HG03432 (cell line): ENCODE measurements at regions not wholly inside any gene's neighbourhood (a gene's known extent, or its start where the extent isn't known, plus 50 kb on each side); places are given as distances from the start of the nearest gene placed in this dataset.
"Not testable (repeated sequence)": the region's sequence is repeated elsewhere in the genome, so short reads cannot be mapped to it uniquely, and the experiment has no call there.

Experiments
- ATAC-seq: cut with Tn5 transposase; IDR thresholded peaks from one replicate; pipeline ENCODE4 v1.9.1; 2021; ENCODE audit warnings: mild to moderate bottlenecking, moderate library complexity; ENCODE audit not compliant: unreplicated experiment

- ATAC-seq: no peak
These were observed 703.0 kb downstream of the RNF144A start for GRCh38 chr2:7620255-7620654.

- no peak for ATAC-seq
These were observed 704.0 kb downstream of the RNF144A start for GRCh38 chr2:7621018-7621814.

GRCh38 chr2:7625392-7626138, 708.4 kb downstream of the RNF144A start:
- peak; percentile 77 for ATAC-seq

GRCh38 chr2:7626139-7626537, 708.9 kb downstream of the RNF144A start:
- ATAC-seq: no peak

GRCh38 chr2:7627583-7627982, 710.4 kb downstream of the RNF144A start:
- ATAC-seq: no peak

GRCh38 chr2:7632420-7632819, 715.2 kb downstream of the RNF144A start:
- ATAC-seq: no peak

GRCh38 chr2:7633566-7634153, 716.4 kb downstream of the RNF144A start:
- ATAC-seq: no peak

DNA sequence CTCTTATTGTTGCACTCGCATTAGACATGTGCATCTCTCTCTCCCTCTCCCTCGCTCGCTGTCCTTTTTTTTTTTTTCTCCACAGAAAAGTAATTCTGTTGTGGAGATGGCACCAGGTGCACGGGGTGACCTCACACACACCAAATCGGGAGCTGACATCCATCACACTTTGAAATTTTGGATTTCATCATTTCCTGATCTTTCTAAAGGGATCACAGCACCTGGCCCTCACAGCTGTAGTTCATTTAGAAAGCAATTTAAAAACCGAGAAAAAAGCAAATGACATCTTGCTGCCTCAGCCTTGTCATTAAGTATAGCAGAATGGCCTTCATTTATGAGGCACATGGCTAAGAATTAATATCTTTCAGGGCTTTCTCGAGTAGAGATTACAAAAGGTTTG, 717.2 kb downstream of the RNF144A start:
- no peak for ATAC-seq

GRCh38 chr2:7639476-7639875, 722.3 kb downstream of the RNF144A start:
- ATAC-seq: no peak

- not testable (repeated sequence) for ATAC-seq
These were observed 724.1 kb downstream of the RNF144A start for GRCh38 chr2:7641272-7641671.

- no peak for ATAC-seq
These were observed 728.8 kb downstream of the RNF144A start for GRCh38 chr2:7646024-7646423.

- ATAC-seq: no peak
These were observed 729.4 kb downstream of the RNF144A start for GRCh38 chr2:7646661-7647060.

DNA sequence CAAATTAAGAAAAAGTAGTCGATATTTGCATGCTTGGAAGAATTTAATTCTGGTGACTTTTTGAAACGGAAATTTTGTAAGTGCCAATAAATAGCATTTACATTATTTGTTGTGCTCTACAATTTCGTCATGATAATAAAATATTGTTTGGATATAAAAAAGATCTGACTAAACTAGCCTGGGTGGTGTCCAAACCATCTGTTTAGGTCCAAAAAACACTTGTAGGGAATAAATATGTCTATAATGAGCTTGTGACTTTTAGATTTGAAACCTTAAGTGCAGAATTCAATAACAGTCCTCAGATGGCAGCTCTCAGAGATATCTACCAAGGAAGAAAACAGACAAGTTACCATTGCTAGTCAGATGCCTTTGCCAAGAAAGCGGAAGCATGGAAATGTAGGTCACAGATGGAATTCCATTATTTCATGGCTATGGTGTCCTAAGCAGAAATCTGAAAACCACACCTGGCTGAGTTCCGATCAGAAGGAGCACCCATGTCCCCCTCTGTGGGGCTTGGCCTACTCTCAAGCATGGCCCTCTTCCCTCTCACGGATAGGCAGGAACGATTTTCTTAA, 731.1 kb downstream of the RNF144A start:
- no peak for ATAC-seq

- no peak for ATAC-seq
These were observed 732.4 kb downstream of the RNF144A start for GRCh38 chr2:7649461-7650228.

DNA sequence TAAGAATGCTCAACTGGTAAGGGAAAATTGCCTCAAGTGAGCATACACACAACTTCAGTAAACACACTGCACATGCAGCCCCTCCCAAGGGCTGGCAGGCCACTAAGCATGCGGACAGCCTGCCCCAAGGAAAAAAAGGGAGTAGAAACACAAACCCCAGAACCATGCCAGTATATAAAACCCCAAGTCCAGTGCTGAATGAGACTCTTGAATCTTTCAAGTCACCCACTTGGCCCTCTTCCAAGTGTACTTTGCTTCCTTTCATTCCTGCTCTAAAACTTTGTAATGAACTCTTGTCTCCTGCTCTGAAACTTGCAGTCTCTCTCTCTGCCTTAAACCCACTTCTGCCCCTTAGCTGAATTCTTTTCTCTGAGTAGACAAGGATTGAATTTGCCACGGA, 736.4 kb downstream of the RNF144A start:
- ATAC-seq: no peak

GRCh38 chr2:7655629-7656028, 738.4 kb downstream of the RNF144A start:
- ATAC-seq: no peak

GRCh38 chr2:7657526-7657925, 740.3 kb downstream of the RNF144A start:
- not testable (repeated sequence) for ATAC-seq

GRCh38 chr2:7658486-7658885, 741.3 kb downstream of the RNF144A start:
- no peak for ATAC-seq

DNA sequence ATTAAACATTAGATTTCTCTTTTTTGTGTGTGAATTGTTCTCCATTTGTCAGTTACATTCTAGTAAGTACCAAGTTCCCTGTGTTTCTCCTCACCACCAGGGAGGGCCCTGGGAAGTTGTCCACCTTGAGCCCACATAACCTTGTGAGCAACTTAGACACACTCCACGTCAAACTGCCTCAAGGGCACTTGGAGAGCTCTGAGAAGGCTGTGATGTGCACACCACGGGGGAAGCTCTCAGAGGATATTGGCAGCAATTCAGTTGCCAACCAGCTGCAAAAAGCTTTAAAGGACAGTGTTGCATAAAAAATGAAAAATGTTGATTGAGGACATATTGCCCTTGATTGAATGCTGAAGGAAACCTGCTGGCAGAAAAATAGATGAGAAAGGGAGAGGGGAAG, 743.6 kb downstream of the RNF144A start:
- ATAC-seq: no peak

GRCh38 chr2:7661502-7661901, 744.3 kb downstream of the RNF144A start:
- ATAC-seq: no peak

DNA sequence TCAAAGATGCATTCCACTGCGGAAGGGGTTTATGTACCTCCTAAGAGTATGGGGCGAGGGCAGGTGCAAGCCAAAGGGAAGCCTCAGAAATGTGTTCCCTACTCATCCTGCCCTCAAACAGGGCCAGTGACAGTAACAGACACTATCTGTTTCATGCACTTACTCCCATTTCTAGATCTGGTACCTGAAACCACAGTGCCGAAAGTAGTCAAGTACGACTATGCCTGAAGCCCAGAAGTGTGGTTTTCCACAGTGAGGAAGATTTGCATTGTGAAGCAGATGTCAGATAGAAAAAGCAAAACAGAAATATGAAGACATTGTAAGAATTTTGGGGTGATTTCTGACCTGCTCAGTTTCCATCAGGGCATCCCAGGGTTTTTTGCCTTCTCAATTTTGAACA, 748.7 kb downstream of the RNF144A start:
- ATAC-seq: peak; percentile 79
